HEK293T (cell line): ENCODE measurements at regions not wholly inside any gene's neighbourhood (a gene's known extent, or its start where the extent isn't known, plus 50 kb on each side); places are given as distances from the start of the nearest gene placed in this dataset.

Experiments
- BHLHE40 ChIP-seq: fragments of 450-650 bp; IDR thresholded peaks from 2 replicates; pipeline ENCODE4 v1.6.1; 2016; ENCODE audit warnings: mild to moderate bottlenecking, moderate library complexity, borderline replicate concordance
- FOXM1 ChIP-seq: fragments of 450-650 bp; IDR thresholded peaks from 2 replicates; pipeline ENCODE4 v1.6.1; 2017; ENCODE audit warnings: mild to moderate bottlenecking, borderline replicate concordance
- L3MBTL2 ChIP-seq: fragments of 450-650 bp; conservative IDR thresholded peaks from 2 replicates; pipeline ENCODE4 v1.6.1; 2016; ENCODE audit warnings: mild to moderate bottlenecking
- NFRKB ChIP-seq: fragments of 450-650 bp; IDR thresholded peaks from 2 replicates; pipeline ENCODE4 v1.6.1; 2016; ENCODE audit warnings: mild to moderate bottlenecking, moderate library complexity
- SP1 ChIP-seq: fragments of 450-650 bp; IDR thresholded peaks from 2 replicates; pipeline ENCODE4 v1.6.1; 2017
- TF ChIP-seq, protein P1 (sequence below): fragments of 450-650 bp; IDR thresholded peaks from 2 replicates; pipeline ENCODE4 v1.6.1; 2016

DNA sequence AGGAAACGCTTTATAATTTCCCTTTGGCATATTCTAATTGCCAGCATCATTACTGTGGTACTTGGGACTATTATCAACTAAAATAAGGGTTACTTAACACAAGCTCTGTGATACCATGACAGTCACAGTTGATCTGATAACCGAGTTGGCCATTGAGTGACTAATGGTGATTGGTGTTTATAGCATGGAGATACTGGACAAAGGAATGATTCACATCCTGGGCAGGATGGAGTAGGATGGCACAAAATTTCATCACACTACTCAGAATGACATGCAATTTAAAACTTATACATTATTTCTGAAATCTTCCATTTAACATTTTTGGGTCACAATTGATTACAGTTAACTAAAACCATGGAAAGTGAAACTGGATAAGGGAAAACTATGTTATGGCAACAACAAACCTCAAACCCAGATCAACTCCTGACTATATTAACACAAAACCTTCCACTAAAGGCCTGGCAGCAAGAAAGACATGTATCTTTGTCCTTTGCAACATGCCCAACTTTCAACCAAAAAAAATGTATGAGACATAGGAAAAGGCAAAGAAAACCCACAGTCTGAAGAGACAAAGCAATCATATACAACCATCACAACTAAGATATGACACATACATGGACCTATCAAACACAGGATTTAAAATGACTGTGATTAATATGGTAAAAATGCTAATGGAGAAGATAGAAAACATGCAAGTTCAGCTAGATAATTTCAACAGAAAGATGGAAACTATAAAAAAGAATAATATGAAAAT, 208.5 kb upstream of the NRP1 start:
- TF ChIP-seq BHLHE40 (no peak), L3MBTL2 (no peak), SP1 (no peak), NFRKB (no peak), FOXM1 (no peak)
- TF ChIP-seq, protein P1, sequence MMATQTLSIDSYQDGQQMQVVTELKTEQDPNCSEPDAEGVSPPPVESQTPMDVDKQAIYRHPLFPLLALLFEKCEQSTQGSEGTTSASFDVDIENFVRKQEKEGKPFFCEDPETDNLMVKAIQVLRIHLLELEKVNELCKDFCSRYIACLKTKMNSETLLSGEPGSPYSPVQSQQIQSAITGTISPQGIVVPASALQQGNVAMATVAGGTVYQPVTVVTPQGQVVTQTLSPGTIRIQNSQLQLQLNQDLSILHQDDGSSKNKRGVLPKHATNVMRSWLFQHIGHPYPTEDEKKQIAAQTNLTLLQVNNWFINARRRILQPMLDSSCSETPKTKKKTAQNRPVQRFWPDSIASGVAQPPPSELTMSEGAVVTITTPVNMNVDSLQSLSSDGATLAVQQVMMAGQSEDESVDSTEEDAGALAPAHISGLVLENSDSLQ: no peak
